ENCODE measurements at regions not wholly inside any gene's neighbourhood (a gene's known extent, or its start where the extent isn't known, plus 50 kb on each side); places are given as distances from the start of the nearest gene placed in this dataset.

GRCh38 chr2:223669453-223670225, 67.5 kb upstream of the SCG2 start:
- ChIA-PET POLR2A (interaction anchor here (1.1 kb wide), 1 partner anchor 23 kb away, joined by 3 read pairs; no protein-coding TSS in a partner anchor), CTCF (no interaction called here)
- H3K27ac Mint-ChIP-seq = no peak overlapping the region
- no peak overlapping the region for H3K4me3 Mint-ChIP-seq
- H3K9me3 Mint-ChIP-seq = no peaks in the 10 kb centered on the region
- H3K4me1 Mint-ChIP-seq (ENCODE audit: low read depth) = no peaks in the 10 kb centered on the region
- TF ChIP-seq CTCF (IDR thresholded peaks at IDR 0.05) = no peak
- intact Hi-C loops (cut with micrococcal nuclease) = no loop called here
- ATAC-seq = no peak
- no peak for DNase-seq
- H3K27me3 Mint-ChIP-seq = peaks cover 3% of the 10 kb centered on the region
- no peaks in the 10 kb centered on the region for H3K36me3 Mint-ChIP-seq (ENCODE audit: low read depth)

DNA sequence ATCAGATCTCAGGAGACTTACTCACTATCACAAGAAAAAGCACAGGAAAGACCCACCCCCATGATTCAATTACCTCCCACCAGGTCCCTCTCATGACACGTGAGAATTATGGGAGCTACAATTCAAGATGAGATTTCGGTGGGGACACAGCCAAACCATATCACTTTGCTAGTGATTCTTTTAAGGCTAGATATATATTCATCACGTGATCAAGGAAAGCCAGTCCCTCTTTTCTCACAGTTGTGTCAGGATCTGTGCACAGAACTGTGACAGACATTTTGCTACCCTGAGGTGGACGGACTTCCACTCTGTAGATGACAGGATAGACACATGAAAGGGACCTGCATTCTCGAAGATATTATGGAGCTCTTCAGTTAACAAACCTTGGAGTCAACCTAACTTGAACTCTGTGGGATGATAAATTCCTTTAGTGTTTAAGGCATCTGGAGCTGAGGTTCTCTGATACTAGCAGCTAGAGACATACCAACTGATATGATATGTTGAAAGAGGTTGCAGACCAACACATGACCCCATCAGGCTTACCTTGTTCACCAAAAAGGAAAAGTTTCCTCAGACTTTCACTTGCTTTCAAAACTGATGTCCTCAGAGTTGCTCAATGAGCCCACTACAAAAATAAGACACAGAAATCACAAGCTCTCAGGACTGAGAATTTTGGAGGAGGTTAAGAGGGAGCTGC, 66.3 kb upstream of the SCG2 start:
- ChIA-PET POLR2A (interaction anchor here (1.1 kb wide), 1 partner anchor 22 kb away, joined by 3 read pairs; no protein-coding TSS in a partner anchor), CTCF (no interaction called here)
- Mint-ChIP-seq H3K27me3 (peaks cover 3% of the 10 kb centered on the region), H3K27ac (no peak overlapping the region), H3K9me3 (no peaks in the 10 kb centered on the region), H3K4me1 (ENCODE audit: low read depth) (no peaks in the 10 kb centered on the region), H3K36me3 (ENCODE audit: low read depth) (no peaks in the 10 kb centered on the region), H3K4me3 (no peak overlapping the region)
- TF ChIP-seq CTCF (IDR thresholded peaks at IDR 0.05) = no peak
- DNase-seq (no peak), ATAC-seq (no peak)
- intact Hi-C loops (cut with micrococcal nuclease) = no loop called here

DNA sequence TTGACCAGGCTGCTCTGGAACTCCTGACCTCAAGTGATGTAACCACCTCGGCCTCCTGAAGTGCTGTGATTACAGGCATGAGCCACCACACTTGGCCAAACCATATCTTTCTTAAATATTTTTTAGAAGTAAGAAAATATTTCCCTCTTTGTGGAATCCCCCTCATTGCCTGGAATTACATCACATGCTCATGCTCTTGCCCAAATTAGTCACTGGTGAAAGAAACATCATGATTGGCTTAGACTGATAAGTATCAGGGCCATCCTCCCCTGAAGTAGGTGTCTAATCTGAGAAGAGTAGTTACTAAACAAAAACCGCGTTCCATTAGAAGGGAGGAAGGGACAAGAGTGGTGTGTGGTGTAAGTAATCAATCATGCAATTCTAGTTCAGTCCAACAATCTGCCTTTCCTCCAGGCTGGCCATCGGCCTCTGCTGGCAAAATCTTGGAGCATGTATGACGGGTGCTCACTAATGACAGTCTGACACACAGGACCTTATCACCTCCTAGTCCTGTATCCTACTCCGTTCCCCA, 52.3 kb upstream of the SCG2 start:
- CTCF ChIA-PET = no interaction called here
- intact Hi-C loops (cut with micrococcal nuclease) = no loop called here
- no peaks in the 10 kb centered on the region for H3K4me1 Mint-ChIP-seq (ENCODE audit: low read depth)
- ATAC-seq (no peak), DNase-seq (no peak)
- peaks cover 21% of the 10 kb centered on the region for H3K27me3 Mint-ChIP-seq
- POLR2A ChIA-PET = no interaction called here
- H3K27ac Mint-ChIP-seq = no peak overlapping the region
- no peak for TF ChIP-seq CTCF (IDR thresholded peaks at IDR 0.05)
- H3K4me3 Mint-ChIP-seq = no peak overlapping the region
- no peaks in the 10 kb centered on the region for H3K36me3 Mint-ChIP-seq (ENCODE audit: low read depth)
- H3K9me3 Mint-ChIP-seq = no peaks in the 10 kb centered on the region

- POLR2A ChIA-PET = no interaction called here
- H3K9me3 Mint-ChIP-seq = no peaks in the 10 kb centered on the region
Observed at GRCh38 chr2:223652902-223653301, 50.7 kb upstream of the SCG2 start.

More at GRCh38 chr2:223652902-223653301, 50.7 kb upstream of the SCG2 start:
- H3K36me3 Mint-ChIP-seq (ENCODE audit: low read depth) = no peaks in the 10 kb centered on the region
- H3K27me3 Mint-ChIP-seq = peaks cover 14% of the 10 kb centered on the region
- H3K4me1 Mint-ChIP-seq (ENCODE audit: low read depth) = no peaks in the 10 kb centered on the region
- intact Hi-C loops (cut with micrococcal nuclease) = no loop called here
- CTCF ChIA-PET = no interaction called here
- no peak overlapping the region for H3K27ac Mint-ChIP-seq
- no peak for TF ChIP-seq CTCF (IDR thresholded peaks at IDR 0.05)
- DNase-seq (no peak), ATAC-seq (no peak)
- H3K4me3 Mint-ChIP-seq = no peak overlapping the region

Measured in activated CD8-positive, alpha-beta T cell treated with anti-CD3 and anti-CD28 coated beads for 36 hours (primary cell).